Neural cell (in vitro differentiated cells): ENCODE measurements at regions not wholly inside any gene's neighbourhood (a gene's known extent, or its start where the extent isn't known, plus 50 kb on each side); places are given as distances from the start of the nearest gene placed in this dataset.

Source experiments
- H2AFZ ChIP-seq: fragments of 200-600, 300-800 bp; sonication (generic), shearing (Covaris generic); 2 replicates; pipeline ENCODE4 v1.6.0; 2014; ENCODE audit warnings: low read depth, mild to moderate bottlenecking, antibody characterized with exemption, low read length, moderate library complexity
- H3F3A ChIP-seq: fragments of 200-600 bp; shearing (Covaris generic); 2 replicates; pipeline ENCODE4 v1.6.1; 2016; ENCODE audit warnings: mild to moderate bottlenecking, moderate library complexity, mixed read lengths, antibody characterized with exemption, low read length; ENCODE audit not compliant: insufficient read depth, poor library complexity, severe bottlenecking
- H3K27ac ChIP-seq: fragments of 200-600, 300-800 bp; sonication (generic), shearing (Covaris generic); 2 replicates; pipeline ENCODE4 v1.5.1; 2014; ENCODE audit warnings: mild to moderate bottlenecking, low read length, moderate library complexity
- H3K27me3 ChIP-seq: fragments of 300-800, 200-600 bp; sonication (generic), shearing (Covaris generic); 2 replicates; pipeline ENCODE4 v1.6.0; 2014; ENCODE audit warnings: mild to moderate bottlenecking, low read depth, low read length, moderate library complexity; ENCODE audit not compliant: insufficient read depth
- H3K36me3 ChIP-seq: fragments of 300-800, 200-600 bp; sonication (generic), shearing (Covaris generic); 2 replicates; pipeline ENCODE4 v1.5.1; 2014; ENCODE audit warnings: mild to moderate bottlenecking, antibody characterized with exemption, low read length, moderate library complexity; ENCODE audit not compliant: insufficient read depth
- H3K4me2 ChIP-seq: fragments of 300-800, 200-600 bp; sonication (generic), shearing (Covaris generic); 2 replicates; pipeline ENCODE4 v1.6.0; 2014; ENCODE audit warnings: mild to moderate bottlenecking, low read length
- H3K4me3 ChIP-seq: fragments of 300-800, 200-600 bp; sonication (generic), shearing (Covaris generic); 2 replicates; pipeline ENCODE4 v1.5.1; 2014; ENCODE audit warnings: mild to moderate bottlenecking, low read length, moderate library complexity
- H3K79me2 ChIP-seq: fragments of 200-600 bp; shearing (Covaris generic); replicated peaks from 2 replicates; pipeline ENCODE4 v1.6.0; 2014; ENCODE audit warnings: mild to moderate bottlenecking, low read length, moderate library complexity; ENCODE audit not compliant: insufficient read depth
- H3K9ac ChIP-seq: fragments of 300-800, 200-600 bp; sonication (generic), shearing (Covaris generic); 2 replicates; pipeline ENCODE4 v1.6.1; 2016; ENCODE audit warnings: mild to moderate bottlenecking, low read length, mixed read lengths
- H3K9me2 ChIP-seq: fragments of 200-600 bp; shearing (Covaris generic); 2 replicates; pipeline ENCODE4 v1.6.1; 2016; ENCODE audit warnings: mild to moderate bottlenecking, low read length, mixed read lengths; ENCODE audit not compliant: insufficient read depth
- H3K9me3 ChIP-seq: fragments of 200-600, 300-800 bp; sonication (generic), shearing (Covaris generic); 2 replicates; pipeline ENCODE4 v1.6.1; 2016; ENCODE audit warnings: mild to moderate bottlenecking, mixed run types, low read length, moderate library complexity, mixed read lengths
- H4K20me1 ChIP-seq: fragments of 200-600 bp; shearing (Covaris generic); 2 replicates; pipeline ENCODE4 v1.6.1; 2016; ENCODE audit warnings: mild to moderate bottlenecking, mixed run types; ENCODE audit not compliant: insufficient read depth
- EP300 ChIP-seq: fragments of 450-650 bp; conservative IDR thresholded peaks from 2 replicates; pipeline ENCODE4 v1.6.1; 2014; ENCODE audit warnings: antibody characterized with exemption, mild to moderate bottlenecking, moderate library complexity; ENCODE audit not compliant: poor library complexity, severe bottlenecking
- EZH2 ChIP-seq: fragments of 200-600, 300-800 bp; shearing (Covaris generic), sonication (generic); IDR thresholded peaks from 2 replicates; pipeline ENCODE4 v1.6.1; 2014; ENCODE audit warnings: antibody characterized with exemption, low read length, borderline replicate concordance, mild to moderate bottlenecking; ENCODE audit not compliant: insufficient read depth, poor library complexity, severe bottlenecking
- MXI1 ChIP-seq: fragments of 450-650 bp; conservative IDR thresholded peaks from 2 replicates; pipeline ENCODE4 v1.6.1; 2014; ENCODE audit warnings: antibody characterized with exemption, mild to moderate bottlenecking; ENCODE audit not compliant: poor library complexity, severe bottlenecking
- REST ChIP-seq: IDR thresholded peaks from 2 replicates; pipeline ENCODE4 v1.6.1; 2012; ENCODE audit warnings: borderline replicate concordance
- SMC3 ChIP-seq: fragments of 450-650 bp; conservative IDR thresholded peaks from 2 replicates; pipeline ENCODE4 v1.6.1; 2014; ENCODE audit warnings: antibody characterized with exemption, mild to moderate bottlenecking, moderate library complexity; ENCODE audit not compliant: poor library complexity
- TAF1 ChIP-seq: IDR thresholded peaks from 2 replicates; pipeline ENCODE4 v1.6.1; 2012; ENCODE audit warnings: low read depth

- no peaks in the 10 kb centered on the region for H3K9me2 ChIP-seq
- H2AFZ ChIP-seq = no peak overlapping the region
- no peak overlapping the region for H3K9ac ChIP-seq
- H3K27ac ChIP-seq = no peak overlapping the region
- no peaks in the 10 kb centered on the region for H3K79me2 ChIP-seq
- TF ChIP-seq REST (no peak), EP300 (no peak), EZH2 (no peak), MXI1 (no peak), SMC3 (no peak), TAF1 (no peak)
- H4K20me1 ChIP-seq = no peaks in the 10 kb centered on the region
- no peaks in the 10 kb centered on the region for H3K36me3 ChIP-seq
- no peaks in the 10 kb centered on the region for H3F3A ChIP-seq
- no peaks in the 10 kb centered on the region for H3K9me3 ChIP-seq
- H3K4me3 ChIP-seq = no peak overlapping the region
- no peak overlapping the region for H3K4me2 ChIP-seq
- H3K27me3 ChIP-seq = no peaks in the 10 kb centered on the region
Observed at GRCh38 chr11:134923441-134923840, 511.4 kb upstream of the B3GAT1 start.

GRCh38 chr11:134921938-134922337 is 509.9 kb upstream of the B3GAT1 start:
- TF ChIP-seq EP300 (peak; percentile 22), REST (no peak)

More at GRCh38 chr11:134921938-134922337, 509.9 kb upstream of the B3GAT1 start:
- Histone ChIP-seq H3K9me2 (no peaks in the 10 kb centered on the region), H3K79me2 (no peaks in the 10 kb centered on the region), H3K36me3 (no peaks in the 10 kb centered on the region), H3F3A (no peaks in the 10 kb centered on the region), H3K4me3 (no peak overlapping the region), H3K27ac (no peak overlapping the region), H4K20me1 (no peaks in the 10 kb centered on the region), H3K27me3 (no peaks in the 10 kb centered on the region), H3K4me2 (no peak overlapping the region), H3K9ac (no peak overlapping the region), H3K9me3 (no peaks in the 10 kb centered on the region), H2AFZ (no peak overlapping the region)
